AG04450 (cell line): ENCODE measurements at regions not wholly inside any gene's neighbourhood (a gene's known extent, or its start where the extent isn't known, plus 50 kb on each side); places are given as distances from the start of the nearest gene placed in this dataset.

Experiments
- CTCF ChIA-PET: fragments of 300-600, 350-600 bp; formaldehyde crosslinking; extraction: SDS; loops from one replicate; lab custom pipeline; 2022; ENCODE audit warnings: antibody characterized with exemption, inconsistent platforms; lab: Charles Lee
- POLR2A ChIA-PET: fragments of 350-600 bp; formaldehyde crosslinking; extraction: SDS; loops from one replicate; lab custom pipeline; 2021; ENCODE audit warnings: antibody characterized with exemption, inconsistent platforms; lab: Yijun Ruan, JAX
- DNase-seq: peaks from one replicate; pipeline ENCODE4 v3.0.0-alpha.2; 2011; ENCODE audit warnings: low read depth, low spot score
- H3K27ac ChIP-seq: one replicate; pipeline ENCODE4 v1.5.1; 2012; ENCODE audit warnings: low read depth, low read length, control low read depth
- H3K27me3 ChIP-seq: one replicate; pipeline ENCODE4 v1.6.0; 2012; ENCODE audit warnings: low read length; ENCODE audit not compliant: control insufficient read depth, insufficient read depth
- H3K4me3 ChIP-seq: 2 replicates; pipeline ENCODE4 v1.5.1; 2011; ENCODE audit warnings: mild to moderate bottlenecking, low read depth, low read length, control low read depth
- H3K9me3 ChIP-seq: 2 replicates; pipeline ENCODE4 v1.5.1; 2012; ENCODE audit warnings: low read length; ENCODE audit not compliant: control insufficient read depth, insufficient read depth
- TF ChIP-seq, protein P1 (sequence below): IDR thresholded peaks from 2 replicates; pipeline ENCODE4 v1.5.1; 2011; ENCODE audit warnings: low read depth, low read length, control low read depth, inconsistent platforms

DNA sequence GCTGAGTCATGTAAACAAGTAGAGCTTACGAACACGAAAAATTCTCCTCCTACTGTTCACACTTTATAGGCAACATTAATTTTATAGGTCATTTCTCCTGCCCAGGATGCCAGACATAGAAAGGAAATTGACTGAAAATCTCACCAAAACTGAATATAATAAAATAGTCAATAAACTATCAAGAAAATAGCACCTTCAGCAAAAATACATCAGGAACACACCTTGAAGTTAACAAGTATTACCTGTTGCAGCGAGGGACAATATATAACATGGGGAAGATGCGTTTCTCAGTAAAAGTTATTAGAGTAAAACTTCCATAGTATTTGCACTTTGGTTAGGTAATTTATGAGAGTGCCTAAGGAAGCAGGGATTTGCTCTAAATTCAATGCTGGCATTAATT is 344.6 kb downstream of the KCNJ3 start:
- Histone ChIP-seq H3K9me3 (peaks cover 10% of the 10 kb centered on the region; the same call in 1 of the 2 replicates), H3K27me3 (no peaks in the 10 kb centered on the region), H3K4me3 (no peak overlapping the region), H3K27ac (no peak overlapping the region)
- TF ChIP-seq, protein P1, sequence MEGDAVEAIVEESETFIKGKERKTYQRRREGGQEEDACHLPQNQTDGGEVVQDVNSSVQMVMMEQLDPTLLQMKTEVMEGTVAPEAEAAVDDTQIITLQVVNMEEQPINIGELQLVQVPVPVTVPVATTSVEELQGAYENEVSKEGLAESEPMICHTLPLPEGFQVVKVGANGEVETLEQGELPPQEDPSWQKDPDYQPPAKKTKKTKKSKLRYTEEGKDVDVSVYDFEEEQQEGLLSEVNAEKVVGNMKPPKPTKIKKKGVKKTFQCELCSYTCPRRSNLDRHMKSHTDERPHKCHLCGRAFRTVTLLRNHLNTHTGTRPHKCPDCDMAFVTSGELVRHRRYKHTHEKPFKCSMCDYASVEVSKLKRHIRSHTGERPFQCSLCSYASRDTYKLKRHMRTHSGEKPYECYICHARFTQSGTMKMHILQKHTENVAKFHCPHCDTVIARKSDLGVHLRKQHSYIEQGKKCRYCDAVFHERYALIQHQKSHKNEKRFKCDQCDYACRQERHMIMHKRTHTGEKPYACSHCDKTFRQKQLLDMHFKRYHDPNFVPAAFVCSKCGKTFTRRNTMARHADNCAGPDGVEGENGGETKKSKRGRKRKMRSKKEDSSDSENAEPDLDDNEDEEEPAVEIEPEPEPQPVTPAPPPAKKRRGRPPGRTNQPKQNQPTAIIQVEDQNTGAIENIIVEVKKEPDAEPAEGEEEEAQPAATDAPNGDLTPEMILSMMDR = no peak
- DNase-seq = no peak
- CTCF ChIA-PET = no interaction called here
- POLR2A ChIA-PET = no interaction called here

DNA sequence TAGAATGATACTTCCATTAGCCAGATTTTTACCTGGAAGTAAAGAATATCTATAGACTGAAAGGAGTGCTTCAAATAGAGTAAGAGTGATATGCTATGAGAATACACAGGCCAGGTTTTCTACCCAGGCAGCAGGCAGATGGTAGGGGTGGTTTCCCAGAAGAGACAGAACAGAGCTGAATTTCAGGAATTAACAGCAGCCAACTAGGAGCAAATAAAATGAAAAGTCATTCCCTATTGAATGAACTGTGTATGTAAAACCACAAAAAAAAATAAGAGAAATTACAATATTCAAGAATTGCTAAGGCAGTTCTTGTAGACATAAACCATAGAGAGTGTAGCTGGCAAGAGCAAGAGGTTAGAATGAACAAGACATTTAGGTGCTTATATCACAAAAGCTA is 336.8 kb downstream of the KCNJ3 start:
- TF ChIP-seq, protein P1 = no peak
- H3K27ac ChIP-seq = no peak overlapping the region
- POLR2A ChIA-PET = no interaction called here
- H3K4me3 ChIP-seq = no peak overlapping the region
- H3K9me3 ChIP-seq = peaks cover 10% of the 10 kb centered on the region
- DNase-seq = no peak
- CTCF ChIA-PET = no interaction called here
- H3K27me3 ChIP-seq = no peaks in the 10 kb centered on the region

DNA sequence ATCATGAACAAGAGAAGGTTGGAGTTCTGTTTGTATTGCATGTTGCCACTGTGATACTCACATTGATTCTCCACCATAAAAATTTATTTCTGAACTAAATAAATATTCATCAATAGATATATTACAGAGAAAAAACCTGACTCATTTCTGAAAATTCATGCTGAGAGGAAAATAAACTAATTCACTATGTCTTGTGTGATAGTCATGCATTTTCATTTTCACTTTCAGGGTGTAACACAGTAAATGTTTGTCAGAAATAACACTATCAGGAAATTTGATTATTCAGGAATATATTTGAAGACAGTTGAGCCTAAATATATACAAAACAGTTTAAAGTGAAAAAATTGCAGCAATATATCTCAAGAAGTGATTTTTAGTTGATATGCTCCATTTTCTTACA is 335.2 kb downstream of the KCNJ3 start:
- no peak for DNase-seq
- Histone ChIP-seq H3K27ac (no peak overlapping the region), H3K9me3 (peaks cover 10% of the 10 kb centered on the region), H3K27me3 (no peaks in the 10 kb centered on the region), H3K4me3 (no peak overlapping the region)
- TF ChIP-seq, protein P1 = no peak
- ChIA-PET CTCF (no interaction called here), POLR2A (no interaction called here)

DNA sequence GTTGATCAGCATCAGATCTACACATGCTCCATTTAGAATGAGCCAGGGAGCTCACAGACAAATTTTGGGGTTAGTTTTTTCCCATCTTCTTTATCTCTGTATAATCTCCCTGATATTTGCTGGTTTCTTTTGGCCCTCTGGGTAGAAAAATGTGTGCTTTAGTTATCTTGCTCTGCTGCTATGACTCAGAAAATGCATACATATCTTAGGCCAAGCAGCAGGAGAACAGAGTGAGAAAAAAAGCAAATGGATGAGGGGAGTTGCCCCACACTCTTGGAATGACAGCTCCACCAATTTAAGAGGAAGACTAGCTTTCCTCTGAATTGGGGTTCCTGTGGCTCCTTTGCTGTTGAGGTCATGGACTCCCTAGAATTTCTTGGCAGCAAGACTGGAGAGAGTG is 331.8 kb downstream of the KCNJ3 start:
- Histone ChIP-seq H3K27ac (no peak overlapping the region), H3K4me3 (no peak overlapping the region), H3K9me3 (peaks cover 10% of the 10 kb centered on the region), H3K27me3 (no peaks in the 10 kb centered on the region)
- no peak for DNase-seq
- ChIA-PET CTCF (no interaction called here), POLR2A (no interaction called here)
- TF ChIP-seq, protein P1 = no peak

DNA sequence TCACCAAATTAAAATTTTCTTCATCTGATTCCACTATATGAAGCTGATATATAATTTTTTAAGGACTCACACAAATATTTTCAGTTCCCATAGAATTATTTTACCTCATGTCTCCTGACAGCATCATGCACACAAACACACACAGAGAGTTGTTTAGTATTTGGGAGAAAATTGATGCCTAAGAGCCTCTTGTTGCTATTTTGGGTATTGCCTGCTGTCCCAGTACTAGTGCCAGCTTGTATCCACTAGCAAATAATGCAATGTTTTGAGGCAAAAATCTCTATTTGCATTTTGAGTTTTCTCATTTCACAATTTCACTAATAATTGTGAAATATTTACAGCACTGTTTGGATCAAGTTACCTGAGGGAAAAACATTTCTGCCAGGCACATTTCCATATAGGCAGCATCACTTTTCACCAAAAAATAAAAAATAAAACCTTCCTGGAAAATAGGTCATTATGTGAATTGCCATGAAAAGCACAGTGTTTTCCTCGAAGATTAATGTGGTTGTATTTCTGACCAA is 328.2 kb downstream of the KCNJ3 start:
- POLR2A ChIA-PET = no interaction called here
- TF ChIP-seq, protein P1 = no peak
- CTCF ChIA-PET = no interaction called here
- Histone ChIP-seq H3K27ac (no peak overlapping the region), H3K27me3 (no peaks in the 10 kb centered on the region), H3K4me3 (no peak overlapping the region), H3K9me3 (peaks cover 7% of the 10 kb centered on the region)
- no peak for DNase-seq
